HG02763 (cell line): ENCODE measurements at regions not wholly inside any gene's neighbourhood (a gene's known extent, or its start where the extent isn't known, plus 50 kb on each side); places are given as distances from the start of the nearest gene placed in this dataset.
"Not testable (repeated sequence)": the region's sequence is repeated elsewhere in the genome, so short reads cannot be mapped to it uniquely, and the experiment has no call there.

Experiments used
- ATAC-seq: cut with Tn5 transposase; IDR thresholded peaks from one replicate; pipeline ENCODE4 v1.9.1; 2021; ENCODE audit warnings: mild to moderate bottlenecking, moderate library complexity; ENCODE audit not compliant: unreplicated experiment

- ATAC-seq: not testable (repeated sequence)
Observed at GRCh38 chr16:88145824-88146405, 194.7 kb downstream of the BANP start.

- ATAC-seq: not testable (repeated sequence)
Observed at GRCh38 chr16:88148078-88148477, 196.8 kb downstream of the BANP start.

- not testable (repeated sequence) for ATAC-seq
Observed at GRCh38 chr16:88148682-88149081, 197.4 kb downstream of the BANP start.

GRCh38 chr16:88149158-88149603 is 197.9 kb downstream of the BANP start:
- not testable (repeated sequence) for ATAC-seq

GRCh38 chr16:88149663-88150062 is 198.4 kb downstream of the BANP start:
- ATAC-seq: not testable (repeated sequence)

GRCh38 chr16:88150456-88151128 is 199.4 kb downstream of the BANP start:
- not testable (repeated sequence) for ATAC-seq

- not testable (repeated sequence) for ATAC-seq
Observed at GRCh38 chr16:88151129-88151499, 199.9 kb downstream of the BANP start.

GRCh38 chr16:88151859-88152843 is 200.9 kb downstream of the BANP start:
- ATAC-seq: not testable (repeated sequence)

GRCh38 chr16:88152879-88153278 is 201.6 kb downstream of the BANP start:
- ATAC-seq: not testable (repeated sequence)

GRCh38 chr16:88153516-88153915 is 202.3 kb downstream of the BANP start:
- not testable (repeated sequence) for ATAC-seq

- ATAC-seq: not testable (repeated sequence)
Observed at GRCh38 chr16:88154886-88155285, 203.7 kb downstream of the BANP start.

GRCh38 chr16:88155681-88156080 is 204.4 kb downstream of the BANP start:
- ATAC-seq: not testable (repeated sequence)

- ATAC-seq: not testable (repeated sequence)
Observed at GRCh38 chr16:88156640-88157283, 205.5 kb downstream of the BANP start.

GRCh38 chr16:88157686-88158085 is 206.5 kb downstream of the BANP start:
- not testable (repeated sequence) for ATAC-seq

GRCh38 chr16:88158256-88159045 is 207.2 kb downstream of the BANP start:
- ATAC-seq: not testable (repeated sequence)

GRCh38 chr16:88159046-88159896 is 208.0 kb downstream of the BANP start:
- not testable (repeated sequence) for ATAC-seq

- ATAC-seq: not testable (repeated sequence)
Observed at GRCh38 chr16:88159897-88160335, 208.7 kb downstream of the BANP start.

GRCh38 chr16:88161191-88161590 is 210.0 kb downstream of the BANP start:
- ATAC-seq: not testable (repeated sequence)
